ENCODE measurements at regions not wholly inside any gene's neighbourhood (a gene's known extent, or its start where the extent isn't known, plus 50 kb on each side); places are given as distances from the start of the nearest gene placed in this dataset.

- intact Hi-C loops (cut with micrococcal nuclease; ENCODE audit: unreplicated experiment) = no loop called here
- Histone ChIP-seq H3K4me2 (ENCODE audit: low read length) (no peak overlapping the region), H3K36me3 (ENCODE audit: insufficient read depth, low read length) (no peaks in the 10 kb centered on the region), H3K9me2 (ENCODE audit: insufficient read depth, low read length) (no peaks in the 10 kb centered on the region), H3K79me2 (ENCODE audit: insufficient read depth, low read depth, low read length) (no peaks in the 10 kb centered on the region), H3K9me3 (ENCODE audit: low read length) (0 out of 2 replicates have a peak, but pooled peaks cover 8% of the 10 kb centered on the region), H3K4me3 (ENCODE audit: low read depth, low read length, poor library complexity, severe bottlenecking) (no peak overlapping the region), H3K4me1 (ENCODE audit: insufficient read depth, low read length, poor library complexity, severe bottlenecking) (no peaks in the 10 kb centered on the region), H4K20me1 (ENCODE audit: insufficient read depth, low read length) (no peaks in the 10 kb centered on the region), H2AFZ (ENCODE audit: low read length) (no peak overlapping the region), H3K27ac (ENCODE audit: low read depth, low read length, poor library complexity, severe bottlenecking) (no peak overlapping the region)
- TF ChIP-seq CTCF (conservative IDR thresholded peaks at IDR 0.05; ENCODE audit: low read length) (no peak), EZH2phosphoT487 (IDR thresholded peaks at IDR 0.05; ENCODE audit: borderline replicate concordance, low read depth, low read length) (no peak)
- no TSS peak for BruUV-seq (replicated peaks)
- ChIA-PET POLR2A (interaction anchor here (0.8 kb wide), 1 partner anchor 12 kb away, joined by 3 read pairs; no protein-coding TSS in a partner anchor), CTCF (ENCODE audit: unreplicated experiment) (no interaction called here)
- no peak for DNase-seq (ENCODE audit: low spot score)
Observed at GRCh38 chr5:92514896-92515295, 1066.1 kb downstream of the NR2F1-AS1 start.

GRCh38 chr5:92513067-92513466 lies 1068.0 kb downstream of the NR2F1-AS1 start:
- H3K36me3 ChIP-seq (ENCODE audit: insufficient read depth, low read length) = no peaks in the 10 kb centered on the region
- no peaks in the 10 kb centered on the region for H4K20me1 ChIP-seq (ENCODE audit: insufficient read depth, low read length)
- no peak overlapping the region for H3K27ac ChIP-seq (ENCODE audit: low read depth, low read length, poor library complexity, severe bottlenecking)
- H3K4me1 ChIP-seq (ENCODE audit: insufficient read depth, low read length, poor library complexity, severe bottlenecking) = no peaks in the 10 kb centered on the region
- 0 out of 2 replicates have a peak, but pooled peaks cover 8% of the 10 kb centered on the region for H3K9me3 ChIP-seq (ENCODE audit: low read length)
- ChIA-PET POLR2A (no interaction called here), CTCF (ENCODE audit: unreplicated experiment) (no interaction called here)
- no peaks in the 10 kb centered on the region for H3K79me2 ChIP-seq (ENCODE audit: insufficient read depth, low read depth, low read length)
- no peak overlapping the region for H2AFZ ChIP-seq (ENCODE audit: low read length)
- no peak overlapping the region for H3K4me3 ChIP-seq (ENCODE audit: low read depth, low read length, poor library complexity, severe bottlenecking)
- BruUV-seq (replicated peaks) = no TSS peak
- no peak for TF ChIP-seq EZH2phosphoT487 (IDR thresholded peaks at IDR 0.05; ENCODE audit: borderline replicate concordance, low read depth, low read length)
- TF ChIP-seq CTCF (conservative IDR thresholded peaks at IDR 0.05; ENCODE audit: low read length) = no peak
- H3K4me2 ChIP-seq (ENCODE audit: low read length) = no peak overlapping the region
- no peaks in the 10 kb centered on the region for H3K9me2 ChIP-seq (ENCODE audit: insufficient read depth, low read length)
- intact Hi-C loops (cut with micrococcal nuclease; ENCODE audit: unreplicated experiment) = no loop called here
- no peak for DNase-seq (ENCODE audit: low spot score)

GRCh38 chr5:92508271-92508670 lies 1072.7 kb downstream of the NR2F1-AS1 start:
- no peaks in the 10 kb centered on the region for H3K79me2 ChIP-seq (ENCODE audit: insufficient read depth, low read depth, low read length)
- DNase-seq (ENCODE audit: low spot score) = no peak
- intact Hi-C loops (cut with micrococcal nuclease; ENCODE audit: unreplicated experiment) = no loop called here
- no TSS peak for BruUV-seq (replicated peaks)
- H3K4me2 ChIP-seq (ENCODE audit: low read length) = no peak overlapping the region
- ChIA-PET CTCF (ENCODE audit: unreplicated experiment) (no interaction called here), POLR2A (no interaction called here)
- TF ChIP-seq EZH2phosphoT487 (IDR thresholded peaks at IDR 0.05; ENCODE audit: borderline replicate concordance, low read depth, low read length) (no peak), CTCF (conservative IDR thresholded peaks at IDR 0.05; ENCODE audit: low read length) (no peak)
- H3K36me3 ChIP-seq (ENCODE audit: insufficient read depth, low read length) = no peaks in the 10 kb centered on the region
- H3K27ac ChIP-seq (ENCODE audit: low read depth, low read length, poor library complexity, severe bottlenecking) = no peak overlapping the region
- no peaks in the 10 kb centered on the region for H4K20me1 ChIP-seq (ENCODE audit: insufficient read depth, low read length)
- no peak overlapping the region for H2AFZ ChIP-seq (ENCODE audit: low read length)
- H3K9me3 ChIP-seq (ENCODE audit: low read length) = 0 out of 2 replicates have a peak, but pooled peaks cover 8% of the 10 kb centered on the region
- H3K4me3 ChIP-seq (ENCODE audit: low read depth, low read length, poor library complexity, severe bottlenecking) = no peak overlapping the region
- H3K4me1 ChIP-seq (ENCODE audit: insufficient read depth, low read length, poor library complexity, severe bottlenecking) = no peaks in the 10 kb centered on the region
- H3K9me2 ChIP-seq (ENCODE audit: insufficient read depth, low read length) = no peaks in the 10 kb centered on the region

Data from OCI-LY7 (cell line).